Brain pericyte (primary cell): ENCODE measurements at regions not wholly inside any gene's neighbourhood (a gene's known extent, or its start where the extent isn't known, plus 50 kb on each side); places are given as distances from the start of the nearest gene placed in this dataset.
"Not testable (repeated sequence)": the region's sequence is repeated elsewhere in the genome, so short reads cannot be mapped to it uniquely, and the experiment has no call there.

Source experiments
- DNase-seq: peaks from one replicate; pipeline ENCODE4 v3.0.0-alpha.2; 2012; ENCODE audit warnings: low read depth, low spot score

DNA sequence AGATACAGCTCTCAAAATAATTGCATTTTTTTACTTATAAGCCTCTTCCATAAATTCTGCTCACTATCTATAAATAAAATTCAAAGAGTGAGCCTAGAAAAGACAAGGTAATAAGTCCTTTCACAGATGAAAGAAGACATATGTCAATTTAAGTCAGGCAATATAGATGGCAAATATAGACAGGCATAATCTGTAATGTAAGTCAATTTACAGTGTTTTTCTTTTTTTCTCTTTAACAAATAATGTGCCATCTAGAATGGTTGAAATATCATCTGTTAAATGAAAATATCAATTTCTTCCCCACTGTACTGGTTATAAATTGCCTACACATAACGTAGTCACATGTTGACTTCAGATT, 1409.2 kb upstream of the GOT2 start:
- no peak for DNase-seq

DNA sequence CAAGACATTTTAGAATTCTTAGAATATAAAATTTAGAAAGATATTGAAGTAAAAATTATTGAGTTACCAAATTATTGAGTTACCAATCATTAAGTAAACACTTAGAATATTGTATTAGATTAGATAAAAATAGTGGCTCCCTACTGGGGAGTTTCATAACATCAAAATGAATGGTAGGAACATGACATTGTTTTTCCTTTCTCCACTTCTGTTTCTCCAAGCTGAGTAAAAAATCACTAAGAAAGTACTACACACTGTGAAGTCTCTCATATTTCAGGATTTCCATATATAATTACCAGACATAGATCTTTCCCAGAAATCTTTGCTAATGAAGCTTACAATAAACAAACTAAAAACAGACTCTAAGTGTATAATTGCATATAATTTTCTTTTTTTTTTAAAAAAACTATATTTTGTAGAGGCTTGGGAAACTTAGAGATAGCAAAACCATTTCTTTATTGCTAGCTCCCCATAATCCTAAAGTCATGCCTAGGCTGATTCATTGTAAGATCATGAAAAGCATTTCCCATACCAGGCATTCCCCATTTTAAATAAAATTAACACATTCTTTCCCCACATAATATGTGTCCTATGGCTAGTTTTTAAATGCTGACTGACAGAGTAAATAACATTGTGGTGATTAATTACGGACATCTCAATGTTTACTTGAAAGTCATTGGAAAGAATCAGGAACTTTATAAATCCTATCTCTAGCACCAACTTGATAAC, 1408.7 kb upstream of the GOT2 start:
- no peak for DNase-seq

DNA sequence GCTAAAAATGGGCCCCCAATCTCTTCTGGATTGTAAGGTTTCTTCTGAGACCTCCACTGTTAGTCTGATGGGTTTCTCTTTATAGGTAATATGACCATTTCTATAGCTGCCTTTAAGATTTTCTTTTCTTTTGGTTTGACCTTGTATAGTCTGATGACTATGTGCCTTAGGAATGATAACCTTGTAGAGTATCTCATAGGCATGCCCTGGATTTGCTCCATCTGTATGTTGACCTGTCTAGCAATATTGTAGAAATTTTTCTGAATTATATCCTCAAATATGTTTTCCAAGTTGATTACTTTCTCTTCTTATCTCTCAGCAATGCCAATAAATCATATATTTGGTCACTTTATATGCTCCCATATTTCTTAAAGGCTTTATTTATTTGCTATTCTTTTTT, 1403.8 kb upstream of the GOT2 start:
- DNase-seq = no peak

DNA sequence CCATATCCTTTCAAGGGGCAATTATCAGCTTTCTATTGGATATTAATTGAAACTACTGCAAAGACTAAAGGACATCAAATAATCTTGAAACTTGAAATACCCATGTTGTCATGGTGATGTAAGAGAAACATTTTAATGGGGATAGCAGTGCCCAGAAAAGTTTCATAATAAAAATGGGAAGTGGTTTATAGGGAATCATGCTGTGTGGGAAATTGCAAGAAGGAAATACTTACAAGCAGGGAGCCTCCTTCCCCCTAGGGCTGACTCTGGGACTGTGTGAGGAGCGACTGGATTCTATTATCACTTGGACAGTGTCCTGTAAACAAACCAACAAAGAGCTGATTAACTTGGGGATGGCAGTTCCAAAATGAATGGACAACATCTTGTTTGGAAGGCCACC, 1393.1 kb upstream of the GOT2 start:
- no peak for DNase-seq

DNA sequence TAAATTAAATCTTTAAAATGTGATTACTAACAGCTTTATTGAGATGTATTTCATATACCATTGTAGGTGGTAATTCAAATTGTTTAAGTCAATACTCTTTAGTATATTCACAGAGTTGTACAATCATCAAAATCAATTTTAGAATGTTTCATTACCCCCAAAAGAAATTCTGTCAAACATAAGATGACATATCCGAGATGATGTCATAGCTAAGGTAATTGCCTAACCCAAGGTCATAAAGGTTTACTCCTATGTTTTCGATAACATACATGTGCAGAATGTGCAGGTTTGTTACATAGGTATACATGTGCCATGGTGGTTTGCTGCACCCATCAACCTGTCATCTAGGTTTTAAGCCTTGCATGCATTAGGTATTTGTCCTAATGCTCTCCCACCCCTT, 1392.0 kb upstream of the GOT2 start:
- not testable (repeated sequence) for DNase-seq

DNA sequence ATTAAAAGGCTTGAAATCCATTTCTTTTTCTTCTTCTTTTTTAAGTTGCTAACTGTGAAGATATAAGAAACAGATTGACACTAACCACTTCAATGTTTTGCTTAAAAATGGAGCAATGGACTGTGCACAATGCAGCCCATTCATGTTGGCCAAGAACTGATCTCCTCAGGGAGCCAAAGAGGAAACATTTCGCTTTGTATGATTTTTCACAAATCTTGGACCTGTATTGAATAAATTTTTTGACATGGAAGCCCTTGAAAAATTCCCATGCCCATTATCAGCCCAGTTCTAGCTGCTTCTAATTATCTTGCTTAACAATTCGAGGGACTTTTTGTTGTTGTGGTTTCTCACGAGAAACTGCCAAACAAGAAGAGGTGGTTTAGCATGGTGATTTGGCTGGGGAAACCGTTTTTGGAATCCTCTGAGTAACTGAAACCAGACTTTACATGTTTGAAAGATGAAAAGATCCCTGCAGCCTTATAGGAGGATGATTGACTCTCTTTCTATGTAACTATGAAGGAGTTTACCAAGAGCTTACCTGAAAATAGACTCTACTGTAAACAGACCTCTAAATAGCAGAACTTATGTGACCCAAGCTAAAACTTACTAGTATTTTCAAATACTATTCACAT, 1389.4 kb upstream of the GOT2 start:
- DNase-seq = no peak

DNA sequence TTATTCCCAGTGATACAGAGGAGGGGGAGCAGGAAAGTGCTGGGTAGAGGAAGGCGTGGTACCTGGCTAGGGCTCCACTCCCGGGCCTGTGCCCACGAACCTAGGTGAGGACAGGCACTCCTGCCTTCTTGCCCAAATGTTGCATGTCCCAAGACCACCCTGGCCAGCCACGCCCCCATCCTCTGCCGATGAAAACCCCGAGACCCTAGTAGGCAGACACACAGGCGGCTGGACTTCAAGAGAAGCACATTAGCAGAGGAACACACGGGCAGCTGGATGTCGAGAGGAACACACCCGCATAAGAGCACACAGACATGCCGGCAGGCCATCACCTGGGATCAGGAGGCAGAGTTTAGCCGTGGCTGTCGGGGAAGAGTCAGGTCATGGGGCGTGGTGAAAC, 1386.5 kb upstream of the GOT2 start:
- no peak for DNase-seq

DNA sequence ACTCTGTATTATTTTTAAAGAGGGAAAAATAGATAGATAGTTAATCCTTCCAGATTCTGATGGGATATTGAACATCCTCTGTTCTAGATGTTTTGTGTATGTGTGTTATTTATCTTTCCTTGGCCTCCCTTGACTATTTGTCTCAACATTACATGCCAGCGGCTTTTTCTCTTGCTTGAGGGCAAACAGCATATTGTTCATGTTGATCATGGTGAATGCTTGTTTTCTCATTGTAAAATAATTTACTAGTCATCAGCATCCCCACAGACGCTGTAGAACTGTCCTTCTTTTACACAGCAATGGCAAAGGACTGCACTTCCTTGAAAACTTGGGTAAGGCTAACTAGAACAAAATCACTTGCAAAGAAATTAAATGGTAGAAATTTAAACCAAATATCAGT, 1376.4 kb upstream of the GOT2 start:
- DNase-seq = no peak

DNA sequence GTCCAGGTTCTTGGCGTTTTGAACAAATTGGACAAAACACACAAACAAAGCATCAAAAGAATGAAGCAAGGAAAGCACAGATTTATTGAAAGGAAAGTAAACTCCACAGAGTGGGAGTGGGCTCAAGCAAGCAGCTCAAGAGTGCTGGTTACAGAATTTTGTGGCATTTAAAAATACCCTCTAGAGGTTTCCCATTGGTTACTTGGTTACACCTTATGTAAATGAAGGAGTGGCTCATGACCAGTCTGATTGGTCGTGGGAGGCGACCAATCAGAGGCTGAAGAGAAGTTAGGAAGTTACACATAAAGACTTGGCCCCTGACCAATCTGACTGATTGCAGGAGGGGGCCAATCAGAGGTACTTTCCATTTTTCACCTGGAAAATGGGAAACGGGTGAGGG, 1373.8 kb upstream of the GOT2 start:
- DNase-seq = no peak

DNA sequence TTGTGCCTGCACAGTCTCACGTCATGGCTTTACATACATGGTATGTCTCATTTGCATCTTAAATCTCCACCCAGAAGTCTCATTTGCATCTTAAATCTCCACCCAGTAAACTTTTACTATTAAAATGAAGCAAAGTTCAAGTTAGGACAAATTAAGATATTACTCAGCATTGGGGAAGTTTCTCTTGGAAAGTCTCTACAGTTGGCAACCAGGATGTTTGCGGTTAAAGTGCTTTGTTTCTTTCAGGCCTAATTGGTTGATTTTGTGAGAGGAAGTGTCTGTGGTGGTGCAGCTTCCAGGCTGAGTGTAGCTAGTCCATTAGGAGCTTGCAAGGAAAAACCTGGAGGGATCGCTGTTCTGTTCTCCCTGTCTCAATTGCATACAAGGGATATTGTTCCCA, 1373.3 kb upstream of the GOT2 start:
- no peak for DNase-seq

DNA sequence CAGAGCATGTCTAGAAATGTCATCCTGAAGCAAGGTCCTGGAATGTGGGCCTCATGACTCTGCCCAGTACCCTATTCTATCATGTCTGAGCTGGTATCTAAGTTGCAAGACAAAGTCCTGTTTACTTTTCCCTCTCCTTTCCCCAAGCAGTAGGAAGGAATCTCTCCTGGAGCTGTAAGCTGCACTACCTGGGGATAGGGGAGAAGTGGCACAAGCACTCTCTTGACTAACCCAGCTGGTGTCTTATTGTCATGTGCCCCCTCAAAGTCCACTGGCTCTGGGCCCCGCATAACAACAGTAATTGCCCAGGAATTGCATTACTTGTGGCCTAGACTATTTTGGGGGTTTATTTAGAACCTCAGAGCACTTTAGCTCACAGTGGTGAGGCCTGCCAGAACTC, 1366.3 kb upstream of the GOT2 start:
- no peak for DNase-seq

DNA sequence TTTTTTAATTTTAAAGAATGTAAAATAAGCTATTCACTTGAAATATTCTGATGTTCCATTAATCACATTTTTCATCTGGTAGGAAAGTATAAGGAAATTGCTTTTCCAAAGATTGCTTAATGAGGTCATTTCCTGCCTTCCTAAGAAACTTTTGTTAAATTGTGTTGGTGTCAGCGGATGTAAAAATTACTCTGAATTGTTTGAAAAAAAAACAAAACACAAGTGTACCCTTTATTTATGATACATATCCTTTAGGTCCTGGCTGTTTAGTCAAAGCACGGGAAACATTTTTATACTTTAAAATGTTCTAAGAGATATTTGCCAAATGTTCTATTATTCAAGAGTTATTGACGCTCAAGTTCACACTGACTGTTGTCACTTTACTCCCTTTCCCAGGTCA, 1357.4 kb upstream of the GOT2 start:
- no peak for DNase-seq

DNA sequence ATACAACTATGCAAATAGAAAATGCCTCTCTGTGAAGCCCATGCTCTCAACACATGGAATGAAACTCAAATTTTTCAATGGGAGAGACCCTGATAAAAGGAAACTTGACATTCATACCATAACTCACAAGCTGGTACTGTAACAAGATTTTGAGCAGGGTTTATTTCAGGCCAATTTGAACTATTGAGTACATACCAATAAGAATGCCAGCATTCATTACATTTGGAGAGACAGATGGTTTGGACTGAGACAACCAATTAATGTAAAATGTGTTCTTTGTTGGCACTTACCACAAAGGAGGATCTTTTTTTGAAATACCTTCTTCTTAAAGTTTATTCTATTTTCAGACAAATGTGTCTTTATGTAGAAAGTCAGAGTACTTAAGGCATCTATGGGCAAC, 1357.0 kb upstream of the GOT2 start:
- no peak for DNase-seq

DNA sequence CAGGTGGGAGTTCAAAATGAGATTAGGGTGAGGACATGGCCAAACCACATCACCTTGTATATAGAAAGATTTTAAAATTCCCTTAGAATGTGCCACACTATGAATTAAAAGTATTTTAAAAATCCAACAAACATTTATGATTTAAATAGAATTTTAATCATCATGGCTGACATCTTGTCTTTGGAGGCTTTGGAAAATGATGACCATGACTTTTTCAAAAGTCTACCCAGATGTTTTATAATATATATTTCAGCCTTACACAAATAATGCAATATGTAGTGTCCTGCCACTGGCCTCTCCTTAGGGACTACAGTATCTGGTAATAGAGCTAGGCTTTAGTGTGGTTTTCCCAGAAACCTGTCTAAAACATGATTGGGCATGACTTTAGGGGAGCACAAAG, 1353.4 kb upstream of the GOT2 start:
- DNase-seq = no peak

DNA sequence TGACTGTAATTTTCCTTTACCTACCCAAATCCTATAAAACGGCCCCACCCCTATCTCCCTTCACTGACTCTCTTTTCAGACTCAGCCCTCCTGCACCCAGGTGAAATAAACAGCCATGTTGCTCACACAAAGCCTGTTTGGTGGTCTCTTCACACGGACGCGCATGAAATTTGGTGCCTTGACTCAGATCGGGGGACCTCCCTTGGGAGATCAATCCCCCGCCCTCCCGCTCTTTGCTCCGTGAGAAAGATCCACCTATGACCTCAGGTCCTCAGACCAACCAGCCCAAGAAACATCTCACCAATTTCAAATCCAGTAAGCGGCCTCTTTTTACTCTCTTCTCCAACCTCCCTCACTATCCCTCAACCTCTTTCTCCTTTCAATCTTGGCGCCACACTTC, 1344.7 kb upstream of the GOT2 start:
- not testable (repeated sequence) for DNase-seq

DNA sequence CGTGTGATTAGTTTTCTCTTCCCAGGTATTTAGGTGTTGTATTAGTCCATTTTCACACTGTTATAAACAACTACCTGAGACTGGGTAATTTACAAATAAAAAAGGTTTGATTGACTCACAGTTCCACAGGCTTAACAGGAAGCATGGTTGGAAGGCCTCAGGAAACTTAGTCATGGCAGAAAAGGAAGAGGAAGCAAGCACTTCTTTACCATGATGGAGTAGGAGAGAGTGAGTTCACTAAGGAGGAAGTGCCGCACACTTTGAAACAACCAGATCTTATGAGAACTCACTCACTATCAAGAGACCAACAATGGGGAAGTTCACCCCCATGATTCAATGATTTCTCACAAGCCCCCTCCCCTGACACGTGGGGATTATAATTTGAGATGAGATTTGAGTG, 1343.7 kb upstream of the GOT2 start:
- no peak for DNase-seq

DNA sequence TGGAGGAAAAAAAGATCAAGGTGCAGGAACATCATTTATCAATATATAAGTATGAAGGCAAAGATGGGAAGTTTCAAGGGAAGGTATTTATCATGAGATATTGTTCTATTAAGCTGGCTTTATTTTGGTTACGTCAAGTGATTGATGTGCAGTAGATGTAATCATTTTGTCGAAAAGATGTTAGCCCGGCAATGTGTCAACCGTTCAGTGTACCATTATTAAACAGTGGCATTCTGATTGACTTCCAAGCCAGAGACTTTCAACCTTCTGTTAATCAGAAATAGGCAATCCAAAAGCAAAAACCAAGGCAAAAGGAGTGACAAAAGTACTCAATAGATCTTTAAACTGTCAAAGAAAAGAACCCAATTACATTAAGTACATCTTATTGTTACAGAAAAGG, 1340.3 kb upstream of the GOT2 start:
- DNase-seq = no peak

DNA sequence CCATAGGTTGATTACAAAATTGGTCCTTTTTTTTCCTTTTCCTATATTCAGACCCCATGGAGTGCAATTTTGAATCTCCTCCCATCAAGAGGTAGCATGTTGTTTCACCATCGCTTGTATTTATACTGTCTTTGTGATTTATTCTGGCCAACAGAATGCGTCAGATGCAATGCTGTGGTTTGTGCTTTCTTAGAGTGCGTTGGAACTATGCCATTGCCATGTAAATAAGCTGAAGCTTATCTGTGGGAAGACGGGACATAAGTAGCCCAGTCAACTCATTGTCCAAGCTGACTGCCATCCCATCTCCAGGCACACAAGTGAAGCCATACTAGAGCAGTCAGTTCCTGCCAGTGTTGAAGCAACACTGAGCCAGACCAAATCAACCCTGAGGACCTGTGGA, 1339.3 kb upstream of the GOT2 start:
- DNase-seq = no peak

DNA sequence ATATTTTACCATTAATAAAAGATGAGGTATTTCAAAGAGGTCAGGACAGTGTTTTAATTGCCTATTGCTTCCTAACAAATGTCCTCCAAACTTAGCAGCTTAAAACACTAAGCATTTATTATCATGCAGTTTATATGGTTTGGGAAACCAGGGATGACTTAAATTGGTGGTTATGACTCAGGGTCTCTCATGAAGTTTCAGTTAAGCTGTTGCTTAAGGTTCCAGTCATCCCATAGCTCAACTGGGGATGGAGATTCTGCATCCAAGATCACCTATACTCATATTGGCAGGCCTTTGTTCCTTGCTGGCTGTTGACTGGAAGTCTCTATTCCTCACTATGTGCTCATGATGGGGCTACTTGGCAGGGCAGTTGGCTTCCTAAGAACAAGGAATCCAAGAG, 1329.9 kb upstream of the GOT2 start:
- DNase-seq = no peak

DNA sequence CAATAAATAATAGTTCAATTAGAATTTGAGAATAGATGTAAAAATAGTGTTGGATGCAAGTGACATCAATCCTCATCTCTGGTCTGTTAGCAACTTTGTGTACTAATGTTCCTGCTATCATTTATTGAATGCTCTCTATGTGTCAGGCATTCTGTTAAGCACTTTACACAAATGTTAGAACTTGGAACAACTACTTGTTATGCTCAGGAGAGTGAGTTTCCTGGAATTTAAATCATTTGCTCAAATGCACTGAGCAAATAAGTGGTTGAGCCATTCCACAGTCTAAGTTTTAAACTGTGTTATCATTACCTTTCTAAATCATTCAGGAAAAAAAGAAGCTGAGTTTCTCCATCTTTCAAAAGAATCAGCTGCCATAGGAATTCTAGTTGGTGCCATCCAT, 1327.3 kb upstream of the GOT2 start:
- DNase-seq = no peak

DNA sequence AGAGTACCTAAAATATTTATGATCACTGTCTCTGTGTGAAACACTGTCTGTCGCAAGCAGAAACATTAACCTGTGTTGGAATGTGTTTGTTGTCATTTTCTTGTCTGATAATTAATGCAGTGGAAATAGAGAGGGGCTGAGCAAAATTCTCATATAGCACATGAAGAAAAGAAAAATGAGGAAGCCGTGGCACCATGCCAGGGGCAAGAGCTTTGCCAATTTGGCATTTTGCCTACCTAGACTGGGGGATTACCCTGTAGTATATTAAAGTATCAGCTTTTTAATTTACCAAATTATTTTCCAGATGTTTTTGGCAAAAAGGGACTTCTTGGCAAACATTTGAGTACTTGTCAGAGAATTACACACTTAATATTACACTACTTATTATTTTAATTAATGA, 1326.6 kb upstream of the GOT2 start:
- DNase-seq = no peak

DNA sequence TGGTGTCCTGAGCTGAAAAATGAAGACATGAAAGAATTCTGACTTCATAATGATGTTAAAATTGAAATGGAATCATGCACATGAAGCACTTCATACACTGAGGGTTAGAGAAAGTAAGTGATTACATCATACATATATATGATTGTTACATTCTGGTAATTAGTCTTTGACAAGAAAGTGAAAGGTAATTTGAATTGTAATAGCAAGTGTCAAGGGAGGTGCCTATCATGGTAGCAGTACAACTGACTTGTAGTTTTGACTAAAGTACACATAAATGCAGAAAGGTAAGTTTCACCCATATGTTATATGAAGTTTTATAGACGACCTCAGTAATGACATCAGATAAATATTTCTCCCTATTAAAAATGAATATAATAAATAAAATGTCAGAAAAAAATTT, 1325.0 kb upstream of the GOT2 start:
- no peak for DNase-seq

DNA sequence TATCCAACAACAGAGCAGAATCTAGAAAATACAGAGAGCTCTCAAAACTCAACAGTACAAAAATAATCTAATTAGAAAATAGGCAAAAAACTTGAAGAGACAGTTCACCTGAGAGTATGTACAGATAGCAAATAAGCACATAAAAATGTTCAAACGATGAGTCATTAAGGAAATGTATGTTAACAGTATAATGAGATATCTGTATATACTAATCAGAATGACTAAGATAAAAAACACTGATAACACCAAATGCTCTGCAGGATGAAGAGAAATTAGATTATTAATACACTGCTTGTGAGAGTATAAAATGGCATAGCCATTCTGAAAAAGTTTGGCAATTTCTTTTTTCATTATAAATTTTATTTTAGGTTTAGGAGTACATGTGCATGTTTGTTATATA, 1307.6 kb upstream of the GOT2 start:
- DNase-seq = no peak

DNA sequence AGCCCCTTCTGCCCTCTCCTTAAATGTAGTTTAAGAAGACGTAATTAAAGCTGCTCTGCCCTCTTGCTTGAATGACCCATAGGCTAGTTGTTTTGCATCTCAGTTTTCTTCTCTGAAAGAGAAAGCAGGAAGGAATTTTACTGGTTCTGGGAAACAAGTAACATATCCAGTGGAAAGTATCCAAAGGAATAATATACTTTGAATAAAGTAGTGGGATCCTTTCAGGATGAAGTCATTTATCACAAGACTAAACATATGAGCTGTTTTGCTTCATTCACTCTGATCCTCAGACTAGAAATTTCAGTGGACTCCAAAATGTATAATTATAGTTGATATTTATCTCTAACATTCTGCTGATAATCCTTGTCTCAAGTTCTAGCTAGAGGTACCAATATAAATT, 1297.6 kb upstream of the GOT2 start:
- no peak for DNase-seq
